Choroid plexus epithelial cell (primary cell): ENCODE measurements at regions not wholly inside any gene's neighbourhood (a gene's known extent, or its start where the extent isn't known, plus 50 kb on each side); places are given as distances from the start of the nearest gene placed in this dataset.

Experiments used
- DNase-seq: peaks from one replicate; pipeline ENCODE4 v3.0.0-alpha.2; 2010; ENCODE audit warnings: low read depth
- H3K4me3 ChIP-seq: 2 replicates; pipeline ENCODE4 v1.5.1; 2011; ENCODE audit warnings: low read depth, mild to moderate bottlenecking, control low read depth, low read length, moderate library complexity
- CTCF ChIP-seq: conservative IDR thresholded peaks from 2 replicates; pipeline ENCODE4 v1.5.1; 2011; ENCODE audit warnings: low read depth, mild to moderate bottlenecking, control low read depth, inconsistent platforms, low read length, moderate library complexity

GRCh38 chr6:93940381-93940780 lies 521.0 kb upstream of the EPHA7 start:
- DNase-seq, result no peak
- no peak overlapping the region for H3K4me3 ChIP-seq
- TF ChIP-seq CTCF, result no peak

DNA sequence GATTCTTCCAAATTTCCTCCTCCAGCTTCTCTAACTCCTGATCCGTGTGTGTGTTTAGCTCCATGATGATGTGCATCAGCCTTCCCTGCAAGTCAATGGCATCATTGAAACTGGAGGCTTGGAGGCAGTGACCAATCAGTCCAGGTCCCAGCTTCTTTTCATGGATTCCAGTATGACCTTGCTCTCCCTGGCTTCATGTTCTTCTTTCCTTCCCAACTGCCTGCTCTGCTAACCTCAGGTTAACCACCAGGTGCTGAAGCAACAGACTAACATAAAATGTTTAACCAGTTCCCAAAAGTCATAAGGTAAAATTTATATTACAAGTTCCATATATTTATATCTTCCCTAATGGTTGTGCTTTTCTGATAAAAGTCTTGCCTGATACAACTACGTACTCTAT lies 512.8 kb upstream of the EPHA7 start:
- DNase-seq, result no peak
- no peak overlapping the region for H3K4me3 ChIP-seq
- TF ChIP-seq CTCF, result no peak

- H3K4me3 ChIP-seq, result no peak overlapping the region
- DNase-seq, result no peak
- TF ChIP-seq CTCF, result no peak
Measured at GRCh38 chr6:93927731-93928130, 508.4 kb upstream of the EPHA7 start.

- no peak for TF ChIP-seq CTCF
- H3K4me3 ChIP-seq, result no peak overlapping the region
- DNase-seq, result no peak
Measured at GRCh38 chr6:93919365-93919764, 500.0 kb upstream of the EPHA7 start.

DNA sequence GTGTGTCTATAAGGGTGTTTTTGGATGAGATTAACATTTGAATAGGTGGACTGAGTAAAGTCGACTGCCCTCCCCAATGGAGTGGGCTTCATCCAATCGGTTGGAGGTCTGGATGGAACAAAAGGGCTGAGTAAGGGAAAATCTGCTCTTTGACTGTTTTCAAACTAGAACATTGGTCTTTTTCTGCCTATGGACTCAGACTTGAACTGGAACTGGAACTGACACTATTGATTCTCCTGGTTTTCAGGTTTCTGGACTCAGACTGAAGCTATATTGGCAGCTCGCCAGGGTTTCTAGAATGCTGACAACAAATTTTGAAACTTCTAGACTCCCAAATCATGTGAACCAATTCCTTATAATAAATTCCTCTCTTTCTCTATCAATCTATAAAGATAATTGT lies 498.9 kb upstream of the EPHA7 start:
- no peak overlapping the region for H3K4me3 ChIP-seq
- no peak for DNase-seq
- TF ChIP-seq CTCF, result no peak

DNA sequence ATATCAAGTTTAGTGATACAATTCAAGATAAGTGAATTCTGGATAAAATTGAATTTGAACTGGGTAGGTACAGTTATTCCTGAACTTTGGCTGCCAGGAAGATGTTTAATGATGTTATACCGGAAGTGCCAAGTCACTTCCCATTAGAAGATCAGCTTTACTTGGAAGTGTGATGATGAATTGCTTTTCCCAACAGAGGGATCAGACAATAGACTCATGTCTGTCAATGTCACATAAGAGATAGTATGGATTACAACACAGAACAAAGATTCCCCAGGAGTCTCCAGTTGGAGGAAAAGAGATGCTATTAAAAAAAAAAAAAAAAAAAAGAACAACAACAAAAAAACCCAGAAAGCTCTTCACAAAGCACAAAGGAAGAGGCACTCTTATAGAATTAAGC lies 497.9 kb upstream of the EPHA7 start:
- no peak overlapping the region for H3K4me3 ChIP-seq
- TF ChIP-seq CTCF, result no peak
- no peak for DNase-seq

DNA sequence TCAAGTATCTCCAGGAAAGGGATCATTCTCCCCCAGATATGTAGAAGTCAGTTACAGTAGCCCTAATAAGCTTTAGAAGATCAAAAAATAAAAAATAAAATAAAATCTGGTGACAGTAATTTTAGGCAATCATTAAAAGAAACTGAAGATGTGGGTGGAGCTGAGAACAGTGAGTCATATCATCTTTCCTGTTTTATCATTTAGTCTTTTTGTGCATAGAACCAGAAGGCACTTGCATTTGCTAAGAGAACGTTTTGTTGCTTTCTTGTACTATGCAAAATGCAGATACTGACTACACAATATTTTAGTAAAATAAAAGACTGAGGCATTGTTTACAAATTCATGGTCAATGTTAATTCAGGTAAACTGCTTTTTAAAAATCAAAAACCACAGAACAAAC lies 497.4 kb upstream of the EPHA7 start:
- no peak overlapping the region for H3K4me3 ChIP-seq
- DNase-seq, result no peak
- no peak for TF ChIP-seq CTCF
